Natural killer cell (primary cell): ENCODE measurements at regions not wholly inside any gene's neighbourhood (a gene's known extent, or its start where the extent isn't known, plus 50 kb on each side); places are given as distances from the start of the nearest gene placed in this dataset.

Experiments
- ATAC-seq, 3 donors: fragments of 150-1000 bp in 2 of 3; fragments of 200-7000 bp in 1 of 3; cut with Tn5 transposase; 1 replicate in 1 of 3; 2 replicates in 2 of 3; pipeline ENCODE4 v1.10.0; 2021; ENCODE audit warnings: mild to moderate bottlenecking in 2 of 3, moderate library complexity in 2 of 3
- DNase-seq, 2 donors: peaks; one replicate each; pipeline versions ENCODE4 v3.0.0 to v3.0.0-alpha.2; 2013 to 2021; ENCODE audit warnings: mixed read lengths in 1 of 2
- H3K27ac ChIP-seq: one replicate; pipeline ENCODE4 v1.5.1; 2013; ENCODE audit warnings: mild to moderate bottlenecking, low read length
- H3K27me3 ChIP-seq: one replicate; pipeline ENCODE4 v1.6.1; 2013; ENCODE audit warnings: low read length; ENCODE audit not compliant: control insufficient read depth, insufficient read depth
- H3K36me3 ChIP-seq: one replicate; pipeline ENCODE4 v1.6.1; 2013; ENCODE audit warnings: low read length; ENCODE audit not compliant: control insufficient read depth, insufficient read depth
- H3K4me1 ChIP-seq: one replicate; pipeline ENCODE4 v1.6.1; 2013; ENCODE audit warnings: low read length; ENCODE audit not compliant: control insufficient read depth, insufficient read depth
- H3K4me3 ChIP-seq: one replicate; pipeline ENCODE4 v1.5.1; 2013; ENCODE audit warnings: low read length
- H3K9me3 ChIP-seq: one replicate; pipeline ENCODE4 v1.6.1; 2013; ENCODE audit warnings: low read length; ENCODE audit not compliant: control insufficient read depth, insufficient read depth
- H3K27ac Mint-ChIP-seq, 2 donors: one replicate each; pipeline ENCODE4 v1.8.0; 2022; ENCODE audit warnings: mild to moderate bottlenecking in 2 of 2, mixed read lengths in 2 of 2, moderate library complexity in 1 of 2
- H3K27me3 Mint-ChIP-seq, 2 donors: one replicate each; pipeline ENCODE4 v1.8.0; 2022; ENCODE audit warnings: low read depth in 2 of 2, mixed read lengths in 2 of 2
- H3K36me3 Mint-ChIP-seq: one replicate; pipeline ENCODE4 v1.8.0; 2022; ENCODE audit warnings: mixed read lengths
- H3K4me1 Mint-ChIP-seq, 2 donors: one replicate each; pipeline ENCODE4 v1.8.0; 2022; ENCODE audit warnings: mixed read lengths in 2 of 2
- H3K4me3 Mint-ChIP-seq: one replicate; pipeline ENCODE4 v1.8.0; 2022; ENCODE audit warnings: mild to moderate bottlenecking, moderate library complexity, mixed read lengths
- H3K9me3 Mint-ChIP-seq, 2 donors: one replicate each; pipeline ENCODE4 v1.8.0; 2022; ENCODE audit warnings: mixed read lengths in 2 of 2
- WGBS: methylation state at CpG from one replicate; pipeline ENCODE4 v1.1.7; 2013; ENCODE audit warnings: missing lambda C conversion rate; ENCODE audit not compliant: insufficient coverage; 5-methylcytosine and 5-hydroxymethylcytosine counted together
- intact Hi-C: fragments of 100-400 bp; cut with micrococcal nuclease; formaldehyde crosslinking; loops from one replicate; pipeline ENCODE4 v1.14.2; 2022
- TF ChIP-seq, protein P1 (sequence below): fragments of 200-600 bp; IDR thresholded peaks from one replicate; pipeline ENCODE4 v1.8.0; 2022; ENCODE audit warnings: antibody characterized with exemption

DNA sequence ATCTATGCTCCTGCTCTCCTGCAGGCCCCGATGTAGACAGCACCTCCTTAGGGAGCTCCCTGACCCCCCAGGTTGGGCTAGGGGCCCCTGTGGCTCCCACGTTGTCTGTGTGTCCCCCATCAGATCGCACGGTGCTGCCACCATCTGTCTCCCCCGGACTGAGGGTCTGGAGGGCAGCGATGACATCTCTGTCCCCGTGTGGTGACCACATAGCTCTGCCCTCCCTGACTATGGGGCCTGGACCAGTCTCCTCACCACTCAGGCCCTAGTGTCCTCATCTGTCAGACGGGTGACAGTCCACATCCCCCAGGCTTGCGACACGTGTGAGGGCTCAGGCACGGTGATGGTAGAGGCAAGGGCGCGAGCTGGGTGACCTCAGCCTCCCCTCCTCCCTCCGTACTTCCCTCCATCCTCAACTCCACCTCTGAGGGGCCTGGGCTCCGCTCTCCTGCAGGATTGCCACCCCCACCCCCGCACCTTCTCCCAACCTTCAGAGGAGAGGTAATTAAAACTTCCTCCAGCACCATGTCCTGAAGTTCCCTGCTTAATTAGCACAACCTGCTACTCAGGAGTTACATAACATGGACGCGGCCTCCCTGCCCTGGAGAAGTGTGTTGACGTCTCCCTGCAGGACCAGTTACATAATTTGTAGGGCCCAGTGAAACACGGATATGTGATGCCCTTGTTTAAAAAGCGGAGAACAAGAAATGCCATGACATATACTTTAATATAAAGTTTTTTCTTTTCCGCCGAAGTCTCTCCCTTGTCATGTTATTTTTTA, 288.2 kb downstream of the PTPRU start:
- H3K27ac ChIP-seq: no peak overlapping the region
- H3K4me1 ChIP-seq: no peaks in the 10 kb centered on the region
- H3K36me3 Mint-ChIP-seq: no peaks in the 10 kb centered on the region
- H3K9me3 Mint-ChIP-seq: peaks cover under 1 to 4% of the 10 kb centered on the region in 2 donors
- H3K4me3 ChIP-seq: no peak overlapping the region
- no peak overlapping the region for H3K4me3 Mint-ChIP-seq
- no peak for ATAC-seq
- peaks cover 2% of the 10 kb centered on the region for H3K27me3 ChIP-seq
- no peaks in the 10 kb centered on the region for H3K36me3 ChIP-seq
- H3K4me1 Mint-ChIP-seq: no peaks in the 10 kb centered on the region
- intact Hi-C loops: no loop called here
- peaks cover 10 to 34% of the 10 kb centered on the region in 2 donors for H3K27me3 Mint-ChIP-seq
- H3K9me3 ChIP-seq: peaks cover 9% of the 10 kb centered on the region
- TF ChIP-seq, protein P1, sequence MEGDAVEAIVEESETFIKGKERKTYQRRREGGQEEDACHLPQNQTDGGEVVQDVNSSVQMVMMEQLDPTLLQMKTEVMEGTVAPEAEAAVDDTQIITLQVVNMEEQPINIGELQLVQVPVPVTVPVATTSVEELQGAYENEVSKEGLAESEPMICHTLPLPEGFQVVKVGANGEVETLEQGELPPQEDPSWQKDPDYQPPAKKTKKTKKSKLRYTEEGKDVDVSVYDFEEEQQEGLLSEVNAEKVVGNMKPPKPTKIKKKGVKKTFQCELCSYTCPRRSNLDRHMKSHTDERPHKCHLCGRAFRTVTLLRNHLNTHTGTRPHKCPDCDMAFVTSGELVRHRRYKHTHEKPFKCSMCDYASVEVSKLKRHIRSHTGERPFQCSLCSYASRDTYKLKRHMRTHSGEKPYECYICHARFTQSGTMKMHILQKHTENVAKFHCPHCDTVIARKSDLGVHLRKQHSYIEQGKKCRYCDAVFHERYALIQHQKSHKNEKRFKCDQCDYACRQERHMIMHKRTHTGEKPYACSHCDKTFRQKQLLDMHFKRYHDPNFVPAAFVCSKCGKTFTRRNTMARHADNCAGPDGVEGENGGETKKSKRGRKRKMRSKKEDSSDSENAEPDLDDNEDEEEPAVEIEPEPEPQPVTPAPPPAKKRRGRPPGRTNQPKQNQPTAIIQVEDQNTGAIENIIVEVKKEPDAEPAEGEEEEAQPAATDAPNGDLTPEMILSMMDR: no peak
- H3K27ac Mint-ChIP-seq: no peak overlapping the region
- WGBS: 76% methylated on average over 20 of the region's 23 CpGs
- DNase-seq: peak in 1 of 2 donors; percentile 9

DNA sequence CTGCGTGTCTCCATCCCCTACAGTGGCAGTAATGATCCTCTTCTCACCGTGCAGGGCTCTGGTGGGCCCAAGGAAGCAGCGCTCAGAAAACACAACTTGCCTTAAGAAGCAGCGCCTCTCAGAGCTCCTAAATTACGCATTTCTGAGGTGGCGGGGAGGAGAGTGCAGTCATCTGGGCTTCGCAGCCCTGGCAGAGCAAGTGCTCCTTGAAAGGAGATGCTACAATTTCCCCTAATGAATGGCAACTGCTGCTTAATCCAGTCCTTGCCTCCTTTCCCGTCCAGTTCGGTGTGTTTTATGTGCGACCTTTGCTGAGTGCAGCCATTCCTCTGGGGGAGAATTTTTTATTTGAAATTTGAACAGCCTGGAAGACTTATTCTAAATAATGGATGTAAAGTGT, 287.3 kb downstream of the PTPRU start:
- Mint-ChIP-seq H3K36me3 (no peaks in the 10 kb centered on the region), H3K4me1 (no peaks in the 10 kb centered on the region), H3K27me3 (peaks cover 8 to 34% of the 10 kb centered on the region in 2 donors), H3K9me3 (no peaks in the 10 kb centered on the region), H3K4me3 (no peak overlapping the region), H3K27ac (no peak overlapping the region)
- H3K27me3 ChIP-seq: peaks cover 2% of the 10 kb centered on the region
- no peaks in the 10 kb centered on the region for H3K4me1 ChIP-seq
- 80% methylated on average over 10 of the region's 10 CpGs for WGBS
- DNase-seq: no peak
- no peaks in the 10 kb centered on the region for H3K36me3 ChIP-seq
- H3K4me3 ChIP-seq: no peak overlapping the region
- H3K27ac ChIP-seq: no peak overlapping the region
- ATAC-seq: no peak
- intact Hi-C loops: no loop called here
- peaks cover 9% of the 10 kb centered on the region for H3K9me3 ChIP-seq
- TF ChIP-seq, protein P1: no peak

DNA sequence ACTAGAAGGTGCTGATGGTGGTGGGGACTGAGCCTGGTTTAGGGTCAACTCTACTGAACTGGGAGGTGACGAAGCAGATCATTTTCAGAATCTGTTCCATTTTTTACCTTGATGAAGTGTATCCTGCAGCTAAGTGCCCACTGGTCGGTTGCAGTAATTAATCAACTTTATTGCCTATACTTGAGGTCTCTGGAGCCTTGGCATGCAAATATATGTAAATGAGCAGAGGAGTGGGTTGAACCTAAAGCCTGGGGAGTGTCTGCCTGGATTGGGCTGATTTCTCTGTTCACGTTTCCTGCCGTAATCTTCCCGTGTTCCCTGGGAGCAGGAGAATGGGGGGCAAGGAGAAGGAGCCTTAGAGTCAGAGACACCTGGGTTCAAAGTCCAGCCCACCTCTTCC, 286.8 kb downstream of the PTPRU start:
- Histone ChIP-seq H3K27ac (no peak overlapping the region), H3K27me3 (peaks cover 2% of the 10 kb centered on the region), H3K36me3 (no peaks in the 10 kb centered on the region), H3K4me1 (no peaks in the 10 kb centered on the region), H3K4me3 (no peak overlapping the region), H3K9me3 (peaks cover 7% of the 10 kb centered on the region)
- intact Hi-C loops: no loop called here
- H3K36me3 Mint-ChIP-seq: no peaks in the 10 kb centered on the region
- H3K4me1 Mint-ChIP-seq: no peaks in the 10 kb centered on the region
- H3K27me3 Mint-ChIP-seq: peaks cover 7 to 34% of the 10 kb centered on the region in 2 donors
- no peak overlapping the region for H3K27ac Mint-ChIP-seq
- TF ChIP-seq, protein P1: no peak
- WGBS: 77% methylated on average over 5 of the region's 5 CpGs
- DNase-seq: peak in 1 of 2 donors; percentile 4
- H3K9me3 Mint-ChIP-seq: no peaks in the 10 kb centered on the region
- H3K4me3 Mint-ChIP-seq: no peak overlapping the region
- ATAC-seq: no peak
